GM13977 (cell line): ENCODE measurements at regions not wholly inside any gene's neighbourhood (a gene's known extent, or its start where the extent isn't known, plus 50 kb on each side); places are given as distances from the start of the nearest gene placed in this dataset.

Experiments
- DNase-seq: peaks from one replicate; pipeline ENCODE4 v3.0.0; 2012; ENCODE audit warnings: low spot score
- in situ Hi-C: fragments of 300-500 bp; cut with MboI; formaldehyde crosslinking; loops from one replicate; pipeline ENCODE4 v1.12.0; 2022; ENCODE audit warnings: low sequenced_read_pairs, low pct_unique_long_range_greater_than_20kb, mixed read lengths, inconsistent platforms; ENCODE audit not compliant: unreplicated experiment
- TF ChIP-seq, protein P1 (sequence below): IDR thresholded peaks from 2 replicates; pipeline ENCODE4 v1.5.1; 2012; ENCODE audit warnings: mild to moderate bottlenecking, control low read depth; ENCODE audit not compliant: insufficient read depth; ENCODE audit errors: extremely low read depth, missing control alignments

DNA sequence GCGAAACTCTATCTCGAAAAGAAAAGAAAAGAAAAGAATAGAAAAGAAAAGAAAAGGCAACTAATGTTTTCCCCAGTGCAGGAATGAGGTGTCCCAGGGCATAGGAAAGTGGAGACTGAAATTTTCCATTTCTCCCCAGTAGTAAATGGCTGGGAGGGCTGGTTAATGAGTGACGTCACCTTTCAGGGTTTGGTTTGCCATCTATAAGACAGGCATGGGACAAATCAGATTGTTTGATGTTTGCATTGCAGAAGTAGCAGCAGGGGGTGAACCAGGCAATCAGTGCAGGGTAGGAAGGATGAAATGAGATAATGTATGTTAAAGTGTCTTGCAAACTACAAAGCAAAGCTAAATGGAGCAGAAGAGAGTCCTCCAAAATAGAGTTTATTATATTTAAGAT, 533.4 kb downstream of the PKHD1 start:
- in situ Hi-C loops = no loop called here
- DNase-seq = no peak
- TF ChIP-seq, protein P1, sequence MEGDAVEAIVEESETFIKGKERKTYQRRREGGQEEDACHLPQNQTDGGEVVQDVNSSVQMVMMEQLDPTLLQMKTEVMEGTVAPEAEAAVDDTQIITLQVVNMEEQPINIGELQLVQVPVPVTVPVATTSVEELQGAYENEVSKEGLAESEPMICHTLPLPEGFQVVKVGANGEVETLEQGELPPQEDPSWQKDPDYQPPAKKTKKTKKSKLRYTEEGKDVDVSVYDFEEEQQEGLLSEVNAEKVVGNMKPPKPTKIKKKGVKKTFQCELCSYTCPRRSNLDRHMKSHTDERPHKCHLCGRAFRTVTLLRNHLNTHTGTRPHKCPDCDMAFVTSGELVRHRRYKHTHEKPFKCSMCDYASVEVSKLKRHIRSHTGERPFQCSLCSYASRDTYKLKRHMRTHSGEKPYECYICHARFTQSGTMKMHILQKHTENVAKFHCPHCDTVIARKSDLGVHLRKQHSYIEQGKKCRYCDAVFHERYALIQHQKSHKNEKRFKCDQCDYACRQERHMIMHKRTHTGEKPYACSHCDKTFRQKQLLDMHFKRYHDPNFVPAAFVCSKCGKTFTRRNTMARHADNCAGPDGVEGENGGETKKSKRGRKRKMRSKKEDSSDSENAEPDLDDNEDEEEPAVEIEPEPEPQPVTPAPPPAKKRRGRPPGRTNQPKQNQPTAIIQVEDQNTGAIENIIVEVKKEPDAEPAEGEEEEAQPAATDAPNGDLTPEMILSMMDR = no peak

DNA sequence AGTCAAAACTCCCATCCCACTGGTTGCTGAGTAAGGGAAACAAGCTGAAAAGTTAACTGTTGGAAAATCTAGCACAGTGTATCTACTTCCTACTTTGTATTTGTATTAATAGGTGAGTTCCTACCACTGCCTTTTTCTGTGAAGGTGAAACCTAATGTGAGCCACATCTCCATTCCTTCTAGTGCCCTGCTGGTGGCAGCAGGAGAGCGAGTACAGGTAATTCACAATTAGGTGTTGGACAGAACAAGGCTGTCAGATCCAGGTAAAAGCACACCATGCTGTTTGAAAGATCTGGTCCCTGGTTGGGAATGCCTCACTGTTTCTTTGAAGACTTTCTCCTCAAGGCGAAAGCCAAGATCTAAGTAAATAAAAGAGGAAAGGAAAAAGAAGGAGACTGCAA, 528.4 kb downstream of the PKHD1 start:
- TF ChIP-seq, protein P1 = peak; percentile 29
- no peak for DNase-seq
- in situ Hi-C loops = no loop called here

DNA sequence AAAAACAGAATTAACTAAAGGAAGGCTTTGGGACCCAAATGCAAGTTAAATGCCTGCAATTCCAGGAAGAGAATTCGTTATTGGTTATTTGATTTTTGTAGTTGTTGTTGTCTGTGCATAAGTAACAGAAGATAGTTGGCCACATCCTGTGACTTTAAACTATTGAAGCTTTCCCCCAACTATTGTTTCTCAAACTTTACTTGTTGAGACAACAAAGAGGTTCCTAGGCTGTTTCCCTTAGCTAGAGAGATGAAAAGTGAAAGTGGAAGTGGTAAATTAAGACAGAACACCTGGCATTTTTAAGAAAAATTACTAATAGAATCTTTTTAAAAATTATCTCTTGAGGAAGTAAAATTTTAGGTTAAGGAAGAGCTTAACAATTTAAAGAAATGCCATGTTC, 525.2 kb downstream of the PKHD1 start:
- in situ Hi-C loops = no loop called here
- DNase-seq = no peak
- TF ChIP-seq, protein P1 = no peak
